Gastroesophageal sphincter (tissue), 3 donors: ENCODE measurements at regions not wholly inside any gene's neighbourhood (a gene's known extent, or its start where the extent isn't known, plus 50 kb on each side); places are given as distances from the start of the nearest gene placed in this dataset.

ENCODE experiments used
- CTCF ChIP-seq, 4 experiments: fragments of 200-600 bp in 2 of 4; fragments of 450-650 bp in 2 of 4; sonication (generic) in 1 of 4; IDR thresholded peaks; one replicate each; pipeline ENCODE4 v1.5.1; 2017 to 2019; ENCODE audit warnings: antibody characterized with exemption in 4 of 4, mild to moderate bottlenecking in 2 of 4, moderate library complexity in 2 of 4
- POLR2AphosphoS5 ChIP-seq: sonication (generic); formaldehyde crosslinking; IDR thresholded peaks from one replicate; pipeline ENCODE4 v1.6.1; 2017; ENCODE audit warnings: antibody characterized with exemption

- TF ChIP-seq CTCF (IDR thresholded peaks at IDR 0.05) (no peak), POLR2AphosphoS5 (no peak)
Measured at GRCh38 chr15:62250186-62250585, 85.1 kb upstream of the C2CD4B start.
